Lower leg skin (tissue), 4 donors: ENCODE measurements at regions not wholly inside any gene's neighbourhood (a gene's known extent, or its start where the extent isn't known, plus 50 kb on each side); places are given as distances from the start of the nearest gene placed in this dataset.

ENCODE experiments used
- DNase-seq, 2 donors: peaks; one replicate each; pipeline ENCODE4 v3.0.0-alpha.2; 2019; ENCODE audit warnings: low spot score in 2 of 2
- H3K4me3 ChIP-seq: fragments of 200-600 bp; sonication (generic); 2 replicates; pipeline ENCODE4 v1.5.1; 2017; ENCODE audit warnings: mild to moderate bottlenecking, low read depth; ENCODE audit not compliant: poor library complexity, severe bottlenecking
- POLR2A ChIP-seq, 2 donors: fragments of 450-650 bp; IDR thresholded peaks; one replicate each; pipeline ENCODE4 v1.6.1; 2016 to 2017; ENCODE audit warnings: antibody characterized with exemption in 2 of 2, mild to moderate bottlenecking in 1 of 2, moderate library complexity in 1 of 2
- WGBS, 2 donors: methylation state at CpG; one replicate each; pipeline ENCODE4 v1.1.5; 2018; 5-methylcytosine and 5-hydroxymethylcytosine counted together
- intact Hi-C: fragments of 100-400 bp; cut with DNase I; formaldehyde crosslinking; loops from one replicate; pipeline ENCODE4 v1.15.0; 2023; ENCODE audit warnings: low total_unique reads
- TF ChIP-seq, protein P1 (sequence below), 3 donors: fragments of 450-650 bp; IDR thresholded peaks; one replicate each; pipeline ENCODE4 v1.5.1; 2016; ENCODE audit warnings: antibody characterized with exemption in 3 of 3, mild to moderate bottlenecking in 3 of 3, moderate library complexity in 2 of 3

GRCh38 chr13:55869648-55870047 is 1271.1 kb upstream of the PRR20A start:
- no peak overlapping the region for H3K4me3 ChIP-seq
- intact Hi-C loops, result no loop called here
- TF ChIP-seq, protein P1, sequence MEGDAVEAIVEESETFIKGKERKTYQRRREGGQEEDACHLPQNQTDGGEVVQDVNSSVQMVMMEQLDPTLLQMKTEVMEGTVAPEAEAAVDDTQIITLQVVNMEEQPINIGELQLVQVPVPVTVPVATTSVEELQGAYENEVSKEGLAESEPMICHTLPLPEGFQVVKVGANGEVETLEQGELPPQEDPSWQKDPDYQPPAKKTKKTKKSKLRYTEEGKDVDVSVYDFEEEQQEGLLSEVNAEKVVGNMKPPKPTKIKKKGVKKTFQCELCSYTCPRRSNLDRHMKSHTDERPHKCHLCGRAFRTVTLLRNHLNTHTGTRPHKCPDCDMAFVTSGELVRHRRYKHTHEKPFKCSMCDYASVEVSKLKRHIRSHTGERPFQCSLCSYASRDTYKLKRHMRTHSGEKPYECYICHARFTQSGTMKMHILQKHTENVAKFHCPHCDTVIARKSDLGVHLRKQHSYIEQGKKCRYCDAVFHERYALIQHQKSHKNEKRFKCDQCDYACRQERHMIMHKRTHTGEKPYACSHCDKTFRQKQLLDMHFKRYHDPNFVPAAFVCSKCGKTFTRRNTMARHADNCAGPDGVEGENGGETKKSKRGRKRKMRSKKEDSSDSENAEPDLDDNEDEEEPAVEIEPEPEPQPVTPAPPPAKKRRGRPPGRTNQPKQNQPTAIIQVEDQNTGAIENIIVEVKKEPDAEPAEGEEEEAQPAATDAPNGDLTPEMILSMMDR (IDR thresholded peaks at IDR 0.05), result no peak
- TF ChIP-seq POLR2A (IDR thresholded peaks at IDR 0.05), result no peak
- WGBS, 2 donors, result 71 to 89% methylated on average over 1 of the region's 1 CpG
- no peak for DNase-seq

- WGBS, 2 donors, result 74 to 89% methylated on average over 1 of the region's 1 CpG
- H3K4me3 ChIP-seq, result no peak overlapping the region
- no peak for DNase-seq
- no peak for TF ChIP-seq POLR2A (IDR thresholded peaks at IDR 0.05)
- TF ChIP-seq, protein P1 (IDR thresholded peaks at IDR 0.05), result no peak
- intact Hi-C loops, result no loop called here
These were observed 1253.2 kb upstream of the PRR20A start for GRCh38 chr13:55887561-55887960.

- DNase-seq, result no peak
- H3K4me3 ChIP-seq, result no peak overlapping the region
- intact Hi-C loops, result no loop called here
- WGBS, 2 donors, result 57 to 60% methylated on average over 3 of the region's 3 CpGs
- no peak for TF ChIP-seq POLR2A (IDR thresholded peaks at IDR 0.05)
- TF ChIP-seq, protein P1 (IDR thresholded peaks at IDR 0.05), result no peak
These were observed 1247.2 kb upstream of the PRR20A start for GRCh38 chr13:55893540-55893939.

DNA sequence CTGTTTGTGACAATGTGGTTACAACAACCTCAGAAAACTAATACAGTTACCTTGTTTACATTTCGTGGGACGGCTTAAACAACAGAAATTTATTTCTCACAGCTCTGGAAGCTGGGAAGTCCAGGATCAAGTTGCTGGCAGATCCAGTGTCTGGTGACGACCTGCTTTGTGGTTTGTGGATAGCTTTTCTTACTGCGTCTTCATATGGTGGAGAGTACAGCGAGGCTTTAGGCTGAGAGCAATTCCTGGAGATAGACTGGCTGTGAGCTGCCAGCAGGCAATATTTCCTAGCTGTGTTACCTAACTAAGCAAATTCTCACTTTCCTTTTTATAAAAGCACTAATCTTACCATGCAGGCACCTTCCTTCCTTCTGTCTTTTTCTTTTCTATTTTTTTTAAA is 1203.5 kb upstream of the PRR20A start:
- no peak for DNase-seq
- no peak overlapping the region for H3K4me3 ChIP-seq
- 80 to 82% methylated on average over 5 of the region's 5 CpGs for WGBS, 2 donors
- TF ChIP-seq POLR2A (IDR thresholded peaks at IDR 0.05), result no peak
- TF ChIP-seq, protein P1 (IDR thresholded peaks at IDR 0.05), result no peak
- intact Hi-C loops, result no loop called here

DNA sequence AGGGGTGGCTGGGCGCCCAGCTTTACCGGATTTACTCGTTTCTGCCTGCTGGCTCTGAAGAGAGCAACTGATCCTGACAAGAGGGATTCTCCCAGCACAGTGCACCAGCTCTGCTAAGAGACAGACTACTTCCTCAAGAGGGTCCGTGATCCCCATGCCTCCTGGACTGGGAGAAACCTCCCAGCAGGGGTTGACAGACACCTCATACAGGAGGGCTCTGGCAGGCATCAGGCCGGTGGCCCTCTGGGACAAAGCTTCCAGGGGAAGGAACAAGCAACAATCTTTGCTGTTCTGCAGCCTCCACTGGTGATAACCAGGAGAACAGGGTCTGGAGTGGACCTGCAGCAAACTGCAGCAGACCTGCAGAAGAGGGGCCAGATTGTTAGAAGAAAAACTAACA is 1192.5 kb upstream of the PRR20A start:
- intact Hi-C loops, result no loop called here
- no peak for DNase-seq
- no peak for TF ChIP-seq POLR2A (IDR thresholded peaks at IDR 0.05)
- TF ChIP-seq, protein P1 (IDR thresholded peaks at IDR 0.05), result no peak
- WGBS, 2 donors, result 89 to 92% methylated on average over 5 of the region's 5 CpGs
- no peak overlapping the region for H3K4me3 ChIP-seq

- no peak for DNase-seq
- intact Hi-C loops, result no loop called here
- no peak for TF ChIP-seq POLR2A (IDR thresholded peaks at IDR 0.05)
- TF ChIP-seq, protein P1 (IDR thresholded peaks at IDR 0.05), result no peak
- no peak overlapping the region for H3K4me3 ChIP-seq
- 92 to 93% methylated on average over 1 of the region's 1 CpG for WGBS, 2 donors
These were observed 1176.8 kb upstream of the PRR20A start for GRCh38 chr13:55963934-55964333.
